GM18517 (cell line): ENCODE measurements at regions not wholly inside any gene's neighbourhood (a gene's known extent, or its start where the extent isn't known, plus 50 kb on each side); places are given as distances from the start of the nearest gene placed in this dataset.
"Not testable (repeated sequence)": the region's sequence is repeated elsewhere in the genome, so short reads cannot be mapped to it uniquely, and the experiment has no call there.

Source experiments
- ATAC-seq: cut with Tn5 transposase; IDR thresholded peaks from one replicate; pipeline ENCODE4 v1.9.1; 2021; ENCODE audit warnings: mild to moderate bottlenecking, moderate library complexity; ENCODE audit not compliant: unreplicated experiment

DNA sequence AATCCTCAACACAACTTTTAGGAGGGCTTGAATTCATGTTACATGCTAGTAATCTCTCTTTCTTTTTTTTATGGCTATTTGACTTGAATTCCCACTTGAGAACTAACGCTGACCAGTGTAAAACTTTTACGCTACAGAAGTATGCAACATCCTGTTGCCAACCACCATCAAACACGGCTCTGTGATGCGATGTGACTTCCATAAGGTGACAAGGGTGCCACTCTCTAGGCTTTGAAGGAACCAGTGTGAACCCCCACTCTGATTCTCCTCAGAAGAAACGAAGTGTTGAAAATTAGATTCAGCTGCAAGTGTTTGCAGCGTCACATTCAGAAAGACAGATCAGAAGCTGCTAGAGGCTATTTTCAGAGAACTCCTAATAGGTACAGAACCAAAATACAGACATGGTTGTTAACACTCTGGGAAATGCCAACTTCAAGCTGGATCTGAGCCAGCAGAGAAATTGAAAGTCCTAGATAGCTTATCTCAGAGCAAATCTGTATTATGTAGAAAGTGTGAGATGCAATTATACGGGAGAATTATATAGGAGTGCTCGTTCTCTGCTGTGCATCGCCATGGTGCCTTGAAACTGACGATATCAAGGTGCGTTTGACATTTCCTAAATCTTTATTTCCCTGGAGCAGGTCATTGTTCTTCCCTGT, 271.2 kb downstream of the LPIN1 start:
- ATAC-seq: no peak

GRCh38 chr2:12018726-12019125, 272.3 kb downstream of the LPIN1 start:
- not testable (repeated sequence) for ATAC-seq

GRCh38 chr2:12020833-12021469, 274.5 kb downstream of the LPIN1 start:
- no peak for ATAC-seq

GRCh38 chr2:12024197-12024907, 277.9 kb downstream of the LPIN1 start:
- not testable (repeated sequence) for ATAC-seq

DNA sequence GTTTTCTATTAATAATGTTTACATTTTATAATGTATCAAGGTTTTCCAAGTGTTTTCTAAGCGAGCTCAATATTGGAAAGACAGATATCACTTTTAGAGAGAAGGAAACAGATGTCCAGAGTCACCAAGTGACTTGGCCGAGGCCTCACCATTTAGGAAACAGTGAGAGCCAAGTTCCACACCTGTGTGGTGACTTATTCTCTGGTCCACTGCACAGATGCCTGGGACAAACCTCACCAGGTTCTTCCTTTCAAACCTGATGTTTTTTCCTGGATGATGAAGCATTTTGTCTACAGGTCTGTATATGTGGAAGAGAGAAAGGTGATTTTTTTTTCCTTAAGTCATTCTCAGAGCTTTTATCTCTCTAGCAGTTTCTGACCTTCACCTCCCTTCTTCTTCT, 280.7 kb downstream of the LPIN1 start:
- no peak for ATAC-seq

DNA sequence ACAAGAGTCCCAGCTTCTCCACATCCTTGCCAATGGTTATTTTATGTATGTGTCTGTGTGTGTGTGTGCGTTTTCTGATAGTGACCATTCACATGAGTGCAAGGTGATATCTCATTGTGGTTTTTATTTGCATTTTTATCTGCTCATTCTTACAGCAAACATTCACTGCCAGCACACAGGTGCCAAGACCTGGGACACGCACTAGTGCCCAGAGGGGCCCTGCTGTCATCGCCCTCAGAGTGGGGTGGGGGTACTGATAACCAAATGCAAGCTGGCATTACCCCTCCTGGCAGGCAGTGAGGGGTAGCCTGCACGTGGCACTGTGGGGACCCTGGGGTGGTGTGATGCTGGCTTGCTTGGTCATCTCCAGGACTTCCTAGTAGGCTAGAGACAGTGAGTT, 285.4 kb downstream of the LPIN1 start:
- ATAC-seq: no peak

DNA sequence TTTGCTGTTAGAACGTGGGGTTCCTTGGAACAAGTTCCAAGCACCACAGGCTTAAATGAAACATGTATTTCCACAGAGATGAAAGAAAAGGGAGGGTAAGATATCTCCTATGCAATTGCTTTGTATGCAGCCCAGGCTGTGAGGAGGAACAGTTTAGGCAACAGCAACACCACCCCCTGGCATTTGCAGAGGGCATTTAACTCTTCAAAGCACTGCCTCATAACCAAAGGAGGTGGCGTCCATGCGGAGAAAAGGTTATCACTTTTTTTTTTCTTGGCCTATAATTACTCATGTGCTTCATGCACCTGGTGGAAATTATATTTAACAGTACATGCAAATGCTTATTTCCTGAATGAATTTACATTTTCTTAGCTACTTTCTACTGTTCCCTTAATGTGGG, 286.0 kb downstream of the LPIN1 start:
- ATAC-seq: peak; percentile 88

DNA sequence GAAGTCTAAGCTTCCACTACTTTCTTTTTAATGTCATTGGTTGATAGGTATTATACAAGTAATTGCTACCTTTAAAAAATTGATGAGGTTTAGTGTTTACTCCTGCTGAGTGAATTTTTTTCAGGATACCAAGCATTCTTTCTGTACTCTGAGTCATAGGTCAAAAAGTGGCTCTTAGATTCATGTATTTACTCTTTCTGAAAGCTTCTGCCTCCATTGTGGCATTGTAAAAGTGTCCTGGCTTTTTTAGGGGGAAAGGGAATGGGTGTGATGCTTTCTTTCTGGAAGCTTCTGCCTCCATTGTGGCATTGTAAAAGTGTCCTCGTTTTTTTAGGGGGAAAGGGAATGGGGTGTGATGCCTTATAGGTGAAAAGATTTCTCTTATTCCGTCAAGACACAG, 286.5 kb downstream of the LPIN1 start:
- ATAC-seq: no peak

GRCh38 chr2:12033494-12033893, 287.1 kb downstream of the LPIN1 start:
- no peak for ATAC-seq

DNA sequence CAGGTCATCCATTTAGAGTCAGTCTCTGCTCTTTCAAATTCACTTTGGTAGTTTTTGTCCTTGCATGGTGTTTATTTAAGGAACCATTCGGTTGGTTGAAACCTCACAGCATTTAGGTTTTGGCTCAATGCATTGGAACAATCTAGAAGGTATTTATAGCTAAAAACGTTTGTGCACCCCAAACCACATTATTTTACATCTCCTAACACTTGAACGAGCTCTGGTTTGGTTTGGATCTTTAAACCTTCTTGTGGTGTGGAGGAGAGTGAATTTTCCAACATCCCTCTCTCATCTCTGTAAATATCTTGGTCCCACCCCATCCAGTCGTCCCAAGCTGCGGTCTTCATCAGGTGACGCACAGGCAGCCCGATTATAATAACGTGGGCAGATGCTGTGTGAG, 287.9 kb downstream of the LPIN1 start:
- no peak for ATAC-seq

DNA sequence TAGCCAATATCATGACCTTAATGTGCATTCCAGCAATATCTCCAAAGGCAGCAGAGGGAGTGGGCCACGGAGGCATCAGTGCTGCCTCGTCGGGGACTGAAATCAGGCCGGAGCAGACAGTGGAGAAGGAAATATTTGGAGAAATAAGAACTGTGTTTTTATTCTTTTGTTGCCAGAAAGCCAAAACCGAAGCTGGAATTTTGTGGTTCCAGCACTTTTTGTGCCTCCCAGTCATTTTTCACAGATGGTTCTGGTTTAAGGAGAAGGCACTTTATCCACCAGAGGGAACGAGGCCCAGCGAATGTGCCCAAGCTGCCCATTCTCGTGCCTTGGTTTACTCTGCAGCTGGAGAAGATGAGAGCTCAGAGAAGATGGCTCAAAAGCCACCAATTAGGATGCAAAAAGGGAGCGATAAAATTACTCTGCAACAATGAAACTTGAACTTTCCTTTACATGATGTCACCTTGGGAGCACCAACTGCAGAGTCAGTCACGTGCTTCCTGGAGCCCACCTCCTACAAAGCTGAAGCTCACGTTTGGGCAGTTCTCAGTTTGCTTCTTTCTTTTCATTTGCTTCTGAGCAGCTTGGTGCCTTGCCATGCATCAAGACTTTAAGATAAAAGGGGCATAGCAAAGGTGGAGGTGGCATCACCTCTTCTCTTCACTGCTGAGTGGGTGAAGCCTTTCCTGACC, 288.7 kb downstream of the LPIN1 start:
- ATAC-seq: no peak

GRCh38 chr2:12035956-12036639, 289.7 kb downstream of the LPIN1 start:
- ATAC-seq: no peak

GRCh38 chr2:12036640-12036983, 290.2 kb downstream of the LPIN1 start:
- ATAC-seq: no peak

DNA sequence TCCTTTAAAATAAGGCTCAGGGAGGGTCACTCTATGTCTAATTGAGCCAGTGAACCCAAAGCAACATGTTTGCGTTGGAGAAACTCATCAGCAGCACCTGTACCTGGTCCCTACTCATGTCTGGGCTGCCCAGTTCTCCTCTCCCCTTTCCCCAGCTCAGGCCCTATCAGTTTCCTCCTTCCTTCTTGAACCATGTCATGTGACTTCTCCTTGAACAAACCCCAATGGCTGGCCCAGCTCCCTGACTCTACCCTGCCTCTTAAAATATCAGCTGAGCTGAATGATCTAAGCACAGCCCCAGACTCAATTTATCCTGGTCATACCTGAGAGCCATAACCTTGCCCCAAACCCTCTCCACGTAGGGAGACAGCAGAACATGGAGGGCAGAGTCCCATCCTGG, 290.9 kb downstream of the LPIN1 start:
- no peak for ATAC-seq

DNA sequence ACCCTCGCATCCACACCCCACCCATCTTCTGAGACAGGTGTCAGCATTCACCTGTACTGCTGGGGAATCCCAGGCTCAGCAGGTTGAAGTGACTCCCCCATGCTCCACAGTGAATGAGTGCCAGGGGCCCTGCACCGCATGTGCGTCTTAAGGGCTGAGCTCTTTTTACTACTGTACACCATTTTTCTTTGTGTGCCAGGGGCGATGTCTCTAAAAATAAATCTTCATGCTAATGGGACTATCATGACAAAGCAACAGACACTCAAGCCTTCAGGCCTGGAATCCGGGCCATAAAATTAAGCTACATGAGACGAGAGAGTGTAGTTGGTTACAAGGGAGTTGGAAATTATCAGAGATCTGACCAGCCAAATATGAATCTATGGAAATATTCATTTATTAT, 294.8 kb downstream of the LPIN1 start:
- no peak for ATAC-seq

DNA sequence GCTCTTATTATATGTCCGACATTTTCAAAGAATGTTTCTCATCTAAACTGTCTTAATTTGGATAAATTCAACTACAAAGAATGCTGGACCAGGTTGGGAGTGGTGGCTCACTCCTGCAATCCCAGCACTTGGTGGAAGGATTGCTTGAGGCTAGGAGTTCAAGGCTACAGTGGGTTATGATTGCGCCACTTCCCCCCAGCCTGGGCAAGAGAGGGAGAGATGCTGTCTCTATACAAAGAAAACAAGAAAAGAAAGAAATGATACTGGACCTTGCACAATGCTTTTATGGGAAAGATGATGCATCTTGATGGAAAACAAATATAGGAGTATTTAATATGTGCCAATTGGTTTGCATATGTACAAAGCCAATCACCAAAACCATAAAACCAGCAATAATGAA, 296.7 kb downstream of the LPIN1 start:
- no peak for ATAC-seq

DNA sequence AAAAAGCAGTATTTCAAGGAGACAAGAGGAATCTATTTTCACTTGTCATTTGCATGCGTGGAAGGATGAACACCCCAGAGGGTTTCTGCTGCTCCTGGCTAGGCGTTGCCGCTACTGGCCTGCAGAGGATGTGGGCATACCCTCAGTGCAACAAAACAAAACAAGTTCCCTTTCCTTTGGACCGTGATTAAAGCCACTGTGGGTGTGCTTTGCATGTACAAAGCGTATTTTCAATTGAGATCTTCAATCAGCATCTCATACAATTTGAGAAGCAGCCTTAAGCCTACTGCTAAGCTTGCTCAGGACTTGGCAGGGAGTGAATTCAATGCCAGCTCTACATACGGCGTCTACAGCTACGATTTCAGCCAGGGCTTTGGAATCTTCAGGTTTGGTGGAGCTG, 298.4 kb downstream of the LPIN1 start:
- peak; percentile 62 for ATAC-seq

GRCh38 chr2:12045864-12046291, 299.4 kb downstream of the LPIN1 start:
- peak; percentile 50 for ATAC-seq

GRCh38 chr2:12046641-12047040, 300.2 kb downstream of the LPIN1 start:
- no peak for ATAC-seq

- no peak for ATAC-seq
Measured at GRCh38 chr2:12047761-12048160, 301.3 kb downstream of the LPIN1 start.

DNA sequence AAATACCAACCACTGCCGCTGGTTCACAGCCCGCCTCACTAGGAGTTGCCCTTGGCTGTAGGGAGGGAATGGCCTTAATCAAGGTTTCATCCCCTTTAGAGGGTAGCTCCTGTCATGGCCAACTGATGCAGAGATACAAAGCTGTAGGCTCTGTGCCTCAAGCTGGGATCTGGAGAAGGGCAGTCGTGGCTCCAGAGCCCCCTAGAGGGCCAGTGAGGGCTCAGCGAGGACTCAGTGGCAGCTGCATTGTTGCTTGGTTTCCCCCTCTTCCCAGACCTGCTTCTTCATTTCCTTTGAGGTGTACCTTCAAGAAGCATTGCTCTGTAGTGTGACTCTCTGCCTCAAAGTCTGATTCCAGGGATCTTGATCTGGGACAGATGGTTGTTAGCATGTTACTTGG, 302.1 kb downstream of the LPIN1 start:
- no peak for ATAC-seq
